Head of caudate nucleus (tissue), 42 donors: ENCODE measurements at regions not wholly inside any gene's neighbourhood (a gene's known extent, or its start where the extent isn't known, plus 50 kb on each side); places are given as distances from the start of the nearest gene placed in this dataset.
"Not testable (repeated sequence)": the region's sequence is repeated elsewhere in the genome, so short reads cannot be mapped to it uniquely, and the experiment has no call there.

Experiments used
- DNase-seq, 42 donors: peaks; one replicate each; pipeline versions ENCODE4 v3.0.0 to v3.0.0-alpha.2; 2020 to 2021; ENCODE audit warnings: mixed read lengths in 7 of 42
- intact Hi-C: fragments of 100-400 bp; cut with DNase I; formaldehyde crosslinking; loops from one replicate; pipeline ENCODE4 v1.15.0; 2022

DNA sequence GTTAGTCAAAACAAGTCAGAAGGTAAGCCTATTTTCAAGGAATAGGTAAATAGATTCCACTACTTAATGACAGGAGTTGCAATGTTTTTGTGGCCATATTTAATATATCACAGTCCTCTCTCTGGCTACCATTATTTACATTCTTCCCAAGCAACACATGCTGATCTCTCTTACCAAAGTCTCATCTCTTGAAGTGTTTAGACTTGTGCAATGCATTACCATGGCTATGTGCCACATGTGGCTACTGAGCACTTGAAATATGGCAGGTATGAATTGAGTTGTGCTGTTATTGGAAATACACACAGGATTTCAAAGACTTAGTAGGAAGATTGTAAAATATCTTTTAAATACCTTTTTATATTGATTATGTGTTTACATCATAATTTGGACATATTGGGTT lies 262.4 kb upstream of the PDE3A start:
- intact Hi-C loops: no loop called here
- DNase-seq: no peak

DNA sequence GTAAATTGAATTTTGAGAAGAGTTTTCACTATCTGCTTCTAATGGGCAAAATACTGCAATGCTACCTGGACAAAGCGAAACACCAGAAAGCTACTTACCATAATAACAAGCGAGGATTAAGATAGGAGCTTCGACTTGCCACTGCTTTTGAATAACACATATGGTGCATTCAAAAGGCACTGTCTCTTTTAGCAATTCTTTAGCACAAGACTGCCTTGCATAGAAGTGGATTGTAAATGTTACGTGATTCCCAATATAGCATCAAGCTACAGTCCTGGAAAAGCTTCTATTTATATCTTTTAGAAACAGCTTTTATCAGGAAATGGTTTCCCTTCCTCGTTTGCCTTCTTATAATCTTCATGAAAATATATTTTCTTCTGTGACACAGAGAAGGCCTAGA lies 258.7 kb upstream of the PDE3A start:
- intact Hi-C loops: no loop called here
- no peak for DNase-seq

DNA sequence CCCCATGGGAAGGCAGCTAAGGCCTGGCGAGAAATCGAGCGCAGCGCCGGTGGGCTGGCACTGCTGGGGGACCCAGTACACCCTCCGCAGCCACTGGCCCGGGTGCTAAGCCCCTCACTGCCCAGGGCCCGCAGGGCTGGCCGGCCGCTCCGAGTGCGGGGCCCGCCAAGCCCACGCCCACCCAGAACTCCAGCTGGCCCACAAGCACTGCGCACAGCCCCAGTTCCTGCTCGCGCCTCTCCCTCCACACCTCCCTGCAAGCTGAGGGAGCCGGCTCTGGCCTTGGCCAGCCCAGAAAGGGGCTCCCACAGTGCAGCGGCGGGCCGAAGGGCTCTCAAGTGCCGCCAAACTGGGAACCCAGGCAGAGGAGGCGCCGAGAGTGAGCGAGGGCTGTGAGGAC lies 253.0 kb upstream of the PDE3A start:
- intact Hi-C loops, DNase-seq: not testable (repeated sequence)

DNA sequence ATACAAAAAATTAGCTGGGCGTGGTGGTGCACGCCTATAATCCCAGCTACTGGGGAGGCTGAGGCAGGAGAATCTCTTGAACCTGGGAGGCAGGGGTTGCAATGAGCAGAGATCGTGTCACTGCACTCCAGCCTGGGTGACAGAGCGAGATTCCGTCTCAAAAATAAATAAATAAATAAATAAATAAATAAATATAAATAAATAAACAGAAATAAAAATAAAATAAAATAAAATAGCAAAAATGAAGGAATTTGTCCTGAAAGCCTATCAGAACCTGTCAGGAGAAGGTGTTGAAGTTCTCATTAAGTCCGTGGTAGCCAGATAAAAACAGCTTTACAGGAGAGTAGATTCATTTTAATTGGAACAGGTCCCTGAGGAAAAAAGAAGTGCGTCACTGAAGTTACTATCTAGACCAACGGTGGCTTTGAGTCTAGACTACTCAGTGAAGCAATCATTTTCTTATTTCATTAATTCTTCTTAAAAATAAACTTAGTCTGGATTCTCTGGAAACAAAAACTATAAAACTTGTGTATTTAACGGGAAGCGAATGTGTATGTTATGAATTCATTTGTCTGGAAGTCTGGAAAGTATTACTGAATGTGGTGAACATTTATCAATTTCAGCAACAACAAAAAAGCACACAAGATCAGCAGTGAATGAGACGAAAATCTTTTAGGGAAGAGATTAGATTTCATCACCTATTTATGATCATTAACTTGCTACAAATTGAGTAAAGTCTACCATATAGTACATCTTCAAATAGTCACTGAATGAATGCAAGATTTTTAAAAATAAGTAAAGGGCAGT lies 248.5 kb upstream of the PDE3A start:
- no peak for DNase-seq
- intact Hi-C loops: no loop called here

DNA sequence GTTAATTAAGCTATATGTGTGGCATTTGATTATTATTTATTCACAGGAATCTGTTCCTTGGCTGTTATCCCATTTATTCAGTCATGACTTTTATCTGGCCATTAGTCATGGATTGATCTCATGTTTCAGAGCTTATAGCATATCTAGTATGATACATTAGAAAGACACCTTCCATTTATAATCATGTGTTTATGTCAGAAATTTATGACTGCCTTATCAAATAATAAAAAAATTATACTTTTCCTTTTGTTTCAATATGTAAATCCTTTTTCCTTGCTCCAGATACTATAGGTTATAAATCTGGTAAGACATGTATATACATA lies 248.0 kb upstream of the PDE3A start:
- DNase-seq: no peak
- intact Hi-C loops: no loop called here

DNA sequence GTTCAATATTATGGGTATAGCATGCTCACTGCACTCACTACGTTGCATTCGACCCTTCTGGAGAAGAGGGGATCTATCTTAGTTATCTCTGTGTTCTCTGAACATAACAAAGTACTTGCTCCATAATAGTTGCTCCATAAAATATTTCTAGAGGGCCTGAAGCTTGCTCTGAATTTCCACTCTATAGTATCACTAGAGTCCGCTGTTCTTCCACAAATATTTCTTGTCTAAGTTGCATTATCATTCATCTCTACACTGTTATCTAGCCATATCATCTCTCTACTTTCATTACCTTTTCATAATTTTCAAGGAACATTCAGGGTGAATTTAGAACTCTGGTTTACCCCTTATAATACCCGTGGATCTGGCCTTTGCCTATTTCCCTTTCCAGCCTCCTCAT lies 246.1 kb upstream of the PDE3A start:
- intact Hi-C loops: no loop called here

DNA sequence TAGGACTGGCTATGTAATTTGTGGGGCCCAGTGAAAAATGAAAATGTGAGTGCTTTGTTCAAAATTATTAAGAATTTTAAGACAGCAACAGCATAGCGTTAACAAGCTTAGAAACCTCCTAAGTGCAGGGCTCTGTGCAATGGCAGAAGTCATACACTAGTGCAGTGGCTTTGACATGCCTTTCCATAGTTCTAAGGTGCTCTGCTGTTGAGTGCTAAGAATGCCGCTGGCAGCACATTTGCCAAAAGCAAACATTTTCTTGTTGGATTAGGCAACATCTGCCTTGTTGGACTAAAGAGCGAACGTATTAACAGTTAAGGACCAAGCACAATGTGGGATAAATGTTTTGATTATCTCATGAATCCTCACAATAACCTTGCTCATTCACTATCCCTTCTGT lies 244.9 kb upstream of the PDE3A start:
- intact Hi-C loops: no loop called here
- DNase-seq: no peak

More for the DNA sequence above, 246.1 kb upstream of the PDE3A start:
- DNase-seq: no peak

DNA sequence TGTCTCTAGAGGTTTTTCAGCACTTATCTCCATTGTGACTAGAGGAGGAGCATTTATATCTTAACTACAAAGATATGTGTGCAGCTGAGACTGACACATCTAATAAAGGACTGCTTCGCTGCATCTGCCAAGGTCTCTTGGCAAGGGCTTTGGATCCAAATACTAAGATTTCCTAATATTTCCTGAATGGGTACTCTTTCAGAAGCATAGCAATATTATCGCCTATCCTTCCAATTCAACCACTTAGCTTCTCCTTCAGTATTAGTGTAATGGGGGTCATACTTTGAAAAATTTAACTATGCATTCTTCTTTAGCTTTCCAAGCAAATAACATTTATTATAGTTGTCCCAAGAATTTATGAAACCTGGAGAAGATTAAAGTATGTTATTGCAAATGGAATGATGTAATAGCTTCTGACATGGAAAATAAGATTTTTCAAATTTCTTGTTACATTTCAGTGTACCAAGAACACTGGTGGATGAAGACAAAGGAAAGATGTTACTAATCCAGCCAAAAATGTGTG lies 243.0 kb upstream of the PDE3A start:
- DNase-seq: no peak
- intact Hi-C loops: no loop called here

DNA sequence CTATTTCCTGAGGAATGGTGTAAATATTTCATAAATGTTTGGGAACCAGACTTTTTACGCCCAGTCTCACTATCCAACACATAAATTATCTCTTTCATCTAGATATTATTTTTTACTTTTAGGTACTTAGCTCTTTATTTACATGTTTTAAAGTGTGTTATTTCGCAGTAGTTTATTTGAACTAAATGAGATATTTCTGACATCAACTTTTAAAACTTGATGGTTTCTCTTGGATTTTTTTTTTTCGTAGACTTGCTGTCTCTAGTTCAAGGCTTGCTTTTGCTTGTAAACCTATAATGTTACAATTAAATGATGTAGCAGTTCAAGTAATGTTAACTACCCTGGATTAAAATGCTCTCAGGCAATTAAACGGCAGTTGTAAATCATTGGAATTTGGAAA lies 241.7 kb upstream of the PDE3A start:
- no peak for DNase-seq
- intact Hi-C loops: no loop called here

DNA sequence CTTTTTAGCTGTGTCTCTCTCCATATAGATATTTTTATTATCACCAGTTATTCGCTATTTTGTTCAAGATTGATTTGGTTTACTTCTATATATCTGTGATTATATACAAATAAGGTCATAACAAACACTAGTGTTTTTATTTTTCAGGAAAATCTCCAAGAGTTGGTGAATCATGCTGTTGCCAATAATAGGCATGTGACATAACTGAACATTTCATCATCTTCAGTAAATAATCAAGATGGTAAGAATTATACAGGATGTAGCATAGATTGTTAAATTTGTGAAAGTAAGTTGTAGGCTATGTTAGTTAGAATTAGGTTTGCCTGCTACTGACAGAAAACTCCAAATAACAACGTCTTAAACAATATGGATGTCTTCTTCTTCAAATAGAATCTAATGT lies 240.9 kb upstream of the PDE3A start:
- DNase-seq: no peak
- intact Hi-C loops: no loop called here

DNA sequence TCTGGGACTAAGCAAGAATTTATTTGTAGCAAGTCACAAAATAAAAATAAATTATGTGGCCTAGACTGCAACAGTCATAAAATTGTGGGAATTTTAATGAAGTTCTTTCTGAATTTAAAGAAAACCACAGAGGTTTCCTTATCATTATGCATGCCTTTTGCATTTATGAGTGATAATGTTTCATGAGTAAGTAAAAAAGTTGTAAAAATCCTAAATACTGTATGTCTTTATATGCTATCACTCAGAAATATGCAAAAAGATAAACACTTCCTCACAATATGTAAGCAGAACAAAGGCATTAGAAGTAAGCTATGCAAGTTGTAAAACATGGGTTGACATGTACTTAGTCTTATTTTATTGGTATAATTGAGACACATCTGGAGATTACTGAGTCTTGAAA lies 239.4 kb upstream of the PDE3A start:
- no peak for DNase-seq
- intact Hi-C loops: no loop called here

DNA sequence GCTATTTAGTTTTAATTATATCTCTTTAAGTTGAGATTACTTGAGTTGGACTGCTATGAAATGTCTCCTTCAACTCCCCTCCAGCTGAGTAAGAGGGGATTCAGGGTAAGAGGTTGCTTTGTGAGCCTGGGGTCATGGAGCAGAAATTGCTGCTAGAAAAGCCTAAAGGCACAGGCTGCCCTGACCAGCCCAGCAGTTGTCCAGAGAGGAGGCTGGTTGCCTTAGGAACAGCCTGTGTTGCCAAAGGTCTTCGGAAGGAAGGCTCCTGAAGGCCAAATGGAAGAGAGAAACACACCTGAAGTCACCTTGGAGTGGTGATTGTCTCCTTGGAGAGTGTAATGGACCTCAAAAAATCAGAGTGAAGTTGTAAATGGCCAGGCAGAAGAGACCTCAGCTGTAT lies 235.5 kb upstream of the PDE3A start:
- intact Hi-C loops: no loop called here
- no peak for DNase-seq

DNA sequence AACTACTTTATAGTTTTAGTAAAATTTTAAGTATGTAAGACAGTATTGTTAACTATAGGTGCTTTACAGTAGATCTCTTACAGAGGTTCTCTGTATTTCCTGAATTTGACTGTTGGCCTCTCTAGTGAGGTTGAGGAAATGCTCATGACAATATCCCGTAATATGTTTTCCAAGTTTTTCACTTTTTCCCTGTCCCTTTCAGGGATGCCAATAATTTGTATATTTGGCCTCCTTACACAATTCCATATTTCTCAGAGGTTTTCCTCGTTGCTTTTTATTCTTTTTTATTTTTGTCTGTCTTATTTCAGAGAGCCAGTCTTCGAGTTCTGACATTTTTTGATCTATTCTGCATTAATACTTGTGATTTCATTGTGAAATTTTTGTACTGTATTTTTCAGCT lies 233.7 kb upstream of the PDE3A start:
- intact Hi-C loops: no loop called here
- no peak for DNase-seq

DNA sequence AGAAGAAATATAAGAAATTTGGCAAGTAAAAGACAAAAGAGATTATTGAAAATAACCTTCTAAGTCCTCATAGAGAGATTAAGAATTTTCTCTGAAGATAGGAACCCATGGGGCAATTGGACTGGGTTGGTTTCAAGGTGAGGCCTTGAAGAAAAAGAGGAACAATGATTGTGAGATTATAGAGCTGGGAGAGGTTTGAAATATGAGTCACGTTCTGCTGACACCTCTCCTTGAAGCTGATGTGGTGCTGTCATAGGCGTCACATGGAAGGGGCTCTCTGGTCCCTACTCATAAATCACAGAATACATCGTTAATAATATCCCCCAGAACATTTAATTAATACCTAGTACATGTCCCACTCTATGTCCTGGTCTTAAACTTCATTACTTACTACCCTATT lies 227.6 kb upstream of the PDE3A start:
- no peak for DNase-seq
- intact Hi-C loops: no loop called here

DNA sequence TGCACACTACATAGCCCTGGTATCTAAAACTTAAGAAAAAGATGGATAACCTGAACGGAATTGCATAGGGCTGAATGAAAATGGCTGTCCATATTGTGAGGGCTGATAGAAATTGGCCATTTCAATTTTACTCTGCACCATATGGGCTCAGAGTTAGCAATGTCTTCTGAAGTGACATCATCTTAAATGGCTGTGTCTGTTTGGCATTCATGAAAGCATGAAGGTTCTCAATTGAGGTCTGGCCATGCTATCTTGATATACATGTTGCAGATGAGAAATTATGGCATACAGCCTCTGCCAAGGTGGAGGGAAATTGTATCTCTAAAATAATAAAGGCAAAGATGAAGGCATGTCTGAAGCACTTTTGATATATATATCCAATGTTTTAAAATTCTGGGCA lies 226.0 kb upstream of the PDE3A start:
- DNase-seq: no peak
- intact Hi-C loops: no loop called here

DNA sequence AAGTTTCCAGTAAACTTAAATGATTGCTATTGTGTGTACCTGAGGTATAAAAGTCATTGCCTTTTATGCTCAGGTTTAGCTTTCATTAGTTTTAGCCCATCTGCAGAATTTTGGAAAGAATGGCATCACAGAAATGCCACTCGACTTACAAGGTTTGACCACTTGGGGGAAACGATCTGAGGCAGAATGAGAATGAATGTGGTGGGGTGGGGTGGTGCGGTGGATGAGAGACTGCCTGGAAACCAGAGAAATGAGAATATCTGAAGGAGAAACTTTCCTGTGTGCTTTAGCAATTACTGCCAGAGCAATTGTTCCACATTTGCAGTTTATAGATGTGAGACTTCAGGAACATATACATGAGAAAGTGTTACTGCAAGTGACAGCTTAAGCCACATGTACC lies 225.4 kb upstream of the PDE3A start:
- intact Hi-C loops: no loop called here
- DNase-seq: no peak

DNA sequence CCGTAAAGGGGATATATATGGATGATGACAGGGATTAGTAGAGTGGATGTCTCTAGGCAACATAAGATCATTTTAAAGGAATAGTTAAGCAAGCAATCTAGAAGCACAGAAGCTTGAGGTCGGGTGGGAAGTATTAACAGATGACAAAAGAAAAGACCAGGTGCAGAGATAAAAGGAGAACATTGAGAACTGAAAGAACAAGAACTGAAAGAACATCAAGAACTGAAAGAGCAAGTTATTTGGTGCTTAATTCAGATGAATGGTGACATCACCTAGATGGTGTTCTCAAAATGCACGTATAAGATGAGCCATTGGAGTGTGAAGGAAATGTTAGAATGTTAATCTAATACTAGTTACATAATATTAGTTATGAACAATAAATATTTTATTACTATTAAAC lies 224.0 kb upstream of the PDE3A start:
- intact Hi-C loops: no loop called here
- DNase-seq: no peak

DNA sequence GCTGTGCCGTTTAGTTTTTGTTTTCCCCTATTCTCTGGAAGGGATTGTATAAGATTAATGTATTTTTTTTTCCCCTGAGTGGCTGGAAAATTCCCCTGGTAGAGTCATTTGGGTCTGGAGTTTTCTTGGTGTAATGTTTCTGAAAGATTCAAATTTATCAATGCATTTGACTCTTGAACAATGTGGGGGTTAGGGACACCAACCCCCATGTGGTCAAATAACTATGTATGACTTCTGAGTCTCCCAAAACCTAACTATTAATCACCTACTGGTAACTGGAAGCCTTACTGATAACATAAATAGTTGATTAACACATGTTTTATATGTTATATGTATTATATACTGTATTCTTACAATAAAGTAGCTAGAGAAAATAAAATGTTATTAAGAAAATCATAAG lies 220.1 kb upstream of the PDE3A start:
- intact Hi-C loops: no loop called here
- DNase-seq: no peak

DNA sequence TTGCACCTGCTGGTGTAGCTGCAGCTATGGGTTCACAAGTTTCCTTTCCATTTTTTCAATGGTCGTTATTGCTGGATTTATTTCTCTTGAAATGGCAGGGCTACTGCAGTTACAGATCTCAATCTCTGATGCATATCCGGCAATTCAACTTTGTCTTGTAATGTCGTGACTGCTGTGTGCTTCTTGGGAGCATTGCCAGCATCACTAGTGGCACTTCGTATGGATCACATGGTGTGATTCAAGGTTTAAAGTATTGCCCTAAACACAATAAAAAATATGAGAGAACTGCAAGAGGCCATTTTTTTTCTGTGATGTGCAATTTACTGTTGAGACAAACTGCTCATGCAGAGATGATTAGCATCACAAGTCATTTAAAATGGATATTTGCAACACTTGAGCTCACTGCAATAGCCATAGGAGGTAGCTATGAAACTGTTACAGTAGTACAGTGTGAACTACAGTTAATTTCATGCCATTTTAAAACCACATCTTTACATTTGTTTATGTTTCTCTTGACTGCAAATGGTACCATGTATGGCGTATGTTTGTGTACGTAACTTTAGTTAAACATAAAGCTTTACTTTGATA lies 217.4 kb upstream of the PDE3A start:
- no peak for DNase-seq
- intact Hi-C loops: no loop called here

DNA sequence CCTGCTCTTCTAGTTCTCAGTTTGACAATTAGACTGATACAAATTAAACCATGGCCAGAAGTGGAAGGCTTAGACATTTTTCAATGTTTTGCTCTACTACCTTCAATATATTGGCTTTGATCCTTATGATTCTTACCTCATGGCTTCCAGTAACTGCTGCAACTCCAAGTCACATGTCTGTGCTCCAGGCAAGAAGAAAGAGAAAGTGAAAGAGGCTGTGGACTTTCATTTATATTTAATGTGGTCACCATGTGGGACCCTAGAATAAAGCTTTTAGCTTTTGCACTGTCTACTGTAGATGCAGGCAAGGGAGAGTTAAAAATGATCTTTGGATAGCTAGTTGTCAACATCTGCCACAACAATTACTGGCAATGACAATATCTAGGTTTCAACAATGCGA lies 214.3 kb upstream of the PDE3A start:
- intact Hi-C loops: no loop called here
- no peak for DNase-seq

DNA sequence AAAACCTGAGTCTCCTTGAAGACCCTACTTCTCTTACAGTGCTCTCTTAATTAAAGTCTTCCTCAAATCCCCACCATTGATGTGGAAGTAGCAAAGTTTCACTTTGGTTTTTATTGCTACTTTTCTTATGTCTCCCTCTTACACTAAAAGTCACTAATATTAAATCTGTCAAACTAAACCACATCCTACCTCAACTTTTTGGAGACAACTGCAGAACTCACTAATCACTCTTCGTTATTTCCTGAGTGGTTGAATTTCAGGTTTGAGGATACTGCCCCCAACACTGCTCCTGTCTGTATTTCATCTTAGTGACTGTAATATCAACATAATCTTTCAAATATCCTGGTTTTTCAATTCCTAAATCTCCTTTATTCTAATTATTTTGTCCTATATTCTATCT lies 213.0 kb upstream of the PDE3A start:
- intact Hi-C loops: no loop called here
- no peak for DNase-seq
